Liver (tissue), 8 donors: ENCODE measurements at regions not wholly inside any gene's neighbourhood (a gene's known extent, or its start where the extent isn't known, plus 50 kb on each side); places are given as distances from the start of the nearest gene placed in this dataset.
"Not testable (repeated sequence)": the region's sequence is repeated elsewhere in the genome, so short reads cannot be mapped to it uniquely, and the experiment has no call there.

Experiments
- DNase-seq: peaks from one replicate; pipeline ENCODE4 v3.0.0-alpha.2; 2017; ENCODE audit warnings: low spot score
- H3K27ac ChIP-seq, 2 donors: one replicate each; pipeline ENCODE4 v1.7.0; 2013; ENCODE audit warnings: inconsistent platforms in 2 of 2, low read length in 2 of 2, control low read depth in 1 of 2, low read depth in 1 of 2, mild to moderate bottlenecking in 1 of 2
- H3K27me3 ChIP-seq, 4 donors: one replicate each; pipeline versions ENCODE4 v1.6.1 to v1.7.0; 2013; ENCODE audit warnings: low read length in 3 of 4, inconsistent platforms in 1 of 4, mild to moderate bottlenecking in 1 of 4, moderate library complexity in 1 of 4; ENCODE audit not compliant: control insufficient read depth in 4 of 4, insufficient read depth in 4 of 4
- H3K36me3 ChIP-seq, 4 donors: one replicate each; pipeline versions ENCODE4 v1.6.1 to v1.7.0; 2013; ENCODE audit warnings: low read length in 3 of 4, mild to moderate bottlenecking in 3 of 4, low read depth in 1 of 4, moderate library complexity in 1 of 4; ENCODE audit not compliant: control insufficient read depth in 4 of 4, insufficient read depth in 3 of 4
- H3K4me1 ChIP-seq, 4 donors: one replicate each; pipeline versions ENCODE4 v1.6.1 to v1.7.0; 2013; ENCODE audit warnings: low read length in 3 of 4, mild to moderate bottlenecking in 3 of 4, moderate library complexity in 1 of 4; ENCODE audit not compliant: control insufficient read depth in 4 of 4, insufficient read depth in 4 of 4
- H3K4me3 ChIP-seq, 3 donors: one replicate each; pipeline versions ENCODE4 v1.6.1 to v1.7.0; 2013; ENCODE audit warnings: low read length in 3 of 3, control low read depth in 1 of 3, low read depth in 1 of 3, mild to moderate bottlenecking in 1 of 3
- H3K9ac ChIP-seq, 2 donors: one replicate each; pipeline ENCODE4 v1.7.0; 2013; ENCODE audit warnings: low read length in 2 of 2, mild to moderate bottlenecking in 2 of 2, moderate library complexity in 2 of 2, control low read depth in 1 of 2, low read depth in 1 of 2
- H3K9me3 ChIP-seq, 4 donors: one replicate each; pipeline versions ENCODE4 v1.6.1 to v1.7.0; 2013; ENCODE audit warnings: low read length in 3 of 4; ENCODE audit not compliant: control insufficient read depth in 4 of 4
- EGR1 ChIP-seq, 2 donors: IDR thresholded peaks; 2 replicates each; pipeline ENCODE4 v1.6.1; 2016 to 2018; ENCODE audit warnings: antibody characterized with exemption in 2 of 2, low read depth in 2 of 2
- FOXA1 ChIP-seq: IDR thresholded peaks from 2 replicates; pipeline ENCODE4 v1.6.1; 2016; ENCODE audit warnings: antibody characterized with exemption
- FOXA2 ChIP-seq: IDR thresholded peaks from 2 replicates; pipeline ENCODE4 v1.6.1; 2016; ENCODE audit warnings: antibody characterized with exemption
- HNF4G ChIP-seq: IDR thresholded peaks from 2 replicates; pipeline ENCODE4 v1.6.1; 2016; ENCODE audit warnings: antibody characterized with exemption
- JUND ChIP-seq, 2 donors: IDR thresholded peaks; 2 replicates each; pipeline ENCODE4 v1.6.1; 2016; ENCODE audit warnings: antibody characterized with exemption in 2 of 2
- RAD21 ChIP-seq, 2 donors: IDR thresholded peaks; 2 replicates each; pipeline ENCODE4 v1.6.1; 2016; ENCODE audit warnings: antibody characterized with exemption in 2 of 2, mild to moderate bottlenecking in 2 of 2
- RXRA ChIP-seq, 2 donors: IDR thresholded peaks; 2 replicates each; pipeline ENCODE4 v1.6.1; 2017 to 2018; ENCODE audit warnings: antibody characterized with exemption in 2 of 2, mild to moderate bottlenecking in 1 of 2
- SP1 ChIP-seq: IDR thresholded peaks from 2 replicates; pipeline ENCODE4 v1.6.1; 2018; ENCODE audit warnings: antibody characterized with exemption, mild to moderate bottlenecking
- ZBTB33 ChIP-seq: IDR thresholded peaks from 2 replicates; pipeline ENCODE4 v1.6.1; 2016; ENCODE audit warnings: antibody characterized with exemption
- WGBS: extraction: QIAGEN DNeasy Blood & Tissue Kit; methylation state at CpG from one replicate; pipeline ENCODE4 v1.1.7; 2013; 5-methylcytosine and 5-hydroxymethylcytosine counted together
- TF ChIP-seq, protein P1 (sequence below): IDR thresholded peaks from 2 replicates; pipeline ENCODE4 v1.6.1; 2016; ENCODE audit warnings: antibody characterized with exemption, mild to moderate bottlenecking
- TF ChIP-seq, protein P2 (sequence below): IDR thresholded peaks from 2 replicates; pipeline ENCODE4 v1.6.1; 2016; ENCODE audit warnings: antibody characterized with exemption
- TF ChIP-seq, protein P3 (sequence below): fragments of 150-350 bp; IDR thresholded peaks from 2 replicates; pipeline ENCODE4 v1.5.1; 2017; ENCODE audit warnings: improper control_type of control experiment, low read depth, low read length; ENCODE audit not compliant: missing input control
- donor health status: healthy.
- donor health status: healthy.
- donor health status: healthy.
- donor health status: healthy.
- donor health status: healthy.

DNA sequence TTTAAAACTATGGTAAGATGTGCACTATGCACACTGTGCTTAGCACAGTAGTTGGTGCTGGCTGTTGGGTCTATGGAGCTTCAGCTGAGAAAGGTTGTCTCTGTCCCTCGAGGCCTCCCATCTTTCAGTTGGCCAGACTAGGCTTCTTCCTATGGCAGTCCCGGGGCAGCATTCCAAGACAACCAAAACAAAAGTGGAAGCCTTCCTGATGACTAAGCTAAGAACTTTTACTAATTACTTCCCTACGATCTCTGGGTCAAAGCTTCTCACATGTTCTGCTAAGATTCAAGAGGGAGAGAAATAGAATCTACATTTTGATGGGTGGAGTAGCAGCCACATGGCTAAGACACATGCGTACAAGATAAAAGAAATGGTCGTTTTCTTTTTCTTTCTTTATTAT, 342.8 kb downstream of the TUSC7 start (continued):
- TF ChIP-seq, protein P1, sequence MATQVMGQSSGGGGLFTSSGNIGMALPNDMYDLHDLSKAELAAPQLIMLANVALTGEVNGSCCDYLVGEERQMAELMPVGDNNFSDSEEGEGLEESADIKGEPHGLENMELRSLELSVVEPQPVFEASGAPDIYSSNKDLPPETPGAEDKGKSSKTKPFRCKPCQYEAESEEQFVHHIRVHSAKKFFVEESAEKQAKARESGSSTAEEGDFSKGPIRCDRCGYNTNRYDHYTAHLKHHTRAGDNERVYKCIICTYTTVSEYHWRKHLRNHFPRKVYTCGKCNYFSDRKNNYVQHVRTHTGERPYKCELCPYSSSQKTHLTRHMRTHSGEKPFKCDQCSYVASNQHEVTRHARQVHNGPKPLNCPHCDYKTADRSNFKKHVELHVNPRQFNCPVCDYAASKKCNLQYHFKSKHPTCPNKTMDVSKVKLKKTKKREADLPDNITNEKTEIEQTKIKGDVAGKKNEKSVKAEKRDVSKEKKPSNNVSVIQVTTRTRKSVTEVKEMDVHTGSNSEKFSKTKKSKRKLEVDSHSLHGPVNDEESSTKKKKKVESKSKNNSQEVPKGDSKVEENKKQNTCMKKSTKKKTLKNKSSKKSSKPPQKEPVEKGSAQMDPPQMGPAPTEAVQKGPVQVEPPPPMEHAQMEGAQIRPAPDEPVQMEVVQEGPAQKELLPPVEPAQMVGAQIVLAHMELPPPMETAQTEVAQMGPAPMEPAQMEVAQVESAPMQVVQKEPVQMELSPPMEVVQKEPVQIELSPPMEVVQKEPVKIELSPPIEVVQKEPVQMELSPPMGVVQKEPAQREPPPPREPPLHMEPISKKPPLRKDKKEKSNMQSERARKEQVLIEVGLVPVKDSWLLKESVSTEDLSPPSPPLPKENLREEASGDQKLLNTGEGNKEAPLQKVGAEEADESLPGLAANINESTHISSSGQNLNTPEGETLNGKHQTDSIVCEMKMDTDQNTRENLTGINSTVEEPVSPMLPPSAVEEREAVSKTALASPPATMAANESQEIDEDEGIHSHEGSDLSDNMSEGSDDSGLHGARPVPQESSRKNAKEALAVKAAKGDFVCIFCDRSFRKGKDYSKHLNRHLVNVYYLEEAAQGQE = no peak
- TF ChIP-seq RXRA (IDR thresholded peaks at IDR 0.05) = no peak
- no peak for TF ChIP-seq JUND (IDR thresholded peaks at IDR 0.05)
- TF ChIP-seq SP1 = no peak
- no peak for TF ChIP-seq HNF4G

DNA sequence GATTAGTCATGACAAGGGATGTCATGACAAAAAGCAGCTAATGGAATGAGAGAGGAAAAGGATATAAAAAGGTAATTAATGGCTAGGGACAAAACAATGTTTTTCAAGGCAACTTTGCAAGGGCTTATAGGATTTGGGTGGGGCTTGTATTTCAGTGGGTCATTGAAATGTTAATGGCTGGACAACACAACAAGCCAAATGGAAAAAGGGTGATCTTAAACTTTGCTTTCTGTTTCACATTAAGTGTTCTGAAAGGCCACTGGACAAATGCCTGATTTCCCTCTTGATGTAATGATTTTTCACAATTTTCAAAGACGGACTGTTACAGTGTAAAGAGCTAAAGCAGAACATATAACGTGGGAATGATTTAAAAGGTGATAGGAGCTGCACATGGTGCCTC, 345.0 kb downstream of the TUSC7 start:
- 56% methylated on average over 2 of the region's 2 CpGs for WGBS
- Histone ChIP-seq H3K9me3 (no peaks in the 10 kb centered on the region), H3K9ac (no peak overlapping the region), H3K27ac (no peak overlapping the region), H3K4me3 (no peak overlapping the region), H3K27me3 (no peaks in the 10 kb centered on the region), H3K4me1 (peaks cover 0 to 9% (median 4%) of the 10 kb centered on the region in 4 donors), H3K36me3 (no peaks in the 10 kb centered on the region)
- DNase-seq = no peak
- TF ChIP-seq FOXA1 = no peak
- TF ChIP-seq ZBTB33 = no peak
- TF ChIP-seq, protein P2, sequence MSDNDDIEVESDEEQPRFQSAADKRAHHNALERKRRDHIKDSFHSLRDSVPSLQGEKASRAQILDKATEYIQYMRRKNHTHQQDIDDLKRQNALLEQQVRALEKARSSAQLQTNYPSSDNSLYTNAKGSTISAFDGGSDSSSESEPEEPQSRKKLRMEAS = no peak

- not testable (repeated sequence) for H3K9me3 ChIP-seq, DNase-seq, H3K27ac ChIP-seq, H3K4me3 ChIP-seq, H3K27me3 ChIP-seq, H3K36me3 ChIP-seq, H3K9ac ChIP-seq
- peaks cover 0 to 13% (median 7%) of the 10 kb centered on the region in 4 donors for H3K4me1 ChIP-seq
- WGBS = 70% methylated on average over 5 of the region's 5 CpGs
Measured at GRCh38 chr3:117056946-117057345, 347.4 kb downstream of the TUSC7 start.

DNA sequence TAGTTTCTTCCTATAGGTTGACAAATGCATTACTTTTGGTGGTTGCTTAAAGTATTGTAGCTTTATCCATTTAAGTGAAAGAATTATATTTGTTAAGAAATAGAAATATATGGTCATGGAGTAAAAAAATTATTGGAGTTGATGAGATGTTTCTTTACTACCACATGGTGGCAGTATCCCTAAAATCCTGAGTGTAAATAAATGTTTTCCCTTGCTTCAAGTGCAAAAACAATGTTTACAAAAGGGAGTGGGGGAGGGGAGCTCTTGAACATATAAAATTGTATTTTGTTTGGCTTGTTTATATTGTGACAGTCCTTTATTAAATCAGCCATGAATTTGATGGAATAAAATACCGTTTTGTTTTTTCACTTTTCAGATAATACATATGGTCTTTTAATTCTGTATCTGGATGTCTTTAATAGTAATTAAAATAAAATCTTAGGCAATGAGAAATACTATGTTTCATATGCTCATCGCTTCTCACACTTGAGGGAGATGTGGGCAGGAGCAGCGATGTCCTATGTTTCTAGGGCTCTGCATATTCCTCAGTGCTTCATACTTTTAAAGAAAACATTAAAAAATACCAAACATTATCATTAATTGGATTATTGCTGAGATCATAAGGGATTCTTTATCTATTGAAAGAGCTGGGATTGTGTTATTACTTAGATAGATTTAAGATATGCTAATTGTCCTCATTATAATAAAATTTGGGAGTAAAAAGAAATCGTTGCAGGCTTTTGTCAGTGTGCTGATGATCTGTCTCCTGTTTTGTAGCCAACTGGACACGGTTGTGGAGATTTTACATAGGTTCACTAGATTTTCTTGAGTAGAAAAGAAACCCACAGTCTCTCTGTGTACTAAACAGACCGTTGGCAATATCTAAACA, 349.7 kb downstream of the TUSC7 start:
- Histone ChIP-seq H3K27ac (no peak overlapping the region), H3K9ac (peak overlapping the region in 1 of 2 donors; percentile 47), H3K9me3 (no peaks in the 10 kb centered on the region), H3K36me3 (no peaks in the 10 kb centered on the region), H3K4me3 (no peak overlapping the region), H3K27me3 (no peaks in the 10 kb centered on the region), H3K4me1 (peaks cover 0 to 13% (median 7%) of the 10 kb centered on the region in 4 donors)
- no peak for TF ChIP-seq EGR1 (IDR thresholded peaks at IDR 0.05; ENCODE audit: low read depth in 2 of 2)
- TF ChIP-seq SP1 = no peak
- peak; percentile 84 for TF ChIP-seq FOXA2
- TF ChIP-seq, protein P3, sequence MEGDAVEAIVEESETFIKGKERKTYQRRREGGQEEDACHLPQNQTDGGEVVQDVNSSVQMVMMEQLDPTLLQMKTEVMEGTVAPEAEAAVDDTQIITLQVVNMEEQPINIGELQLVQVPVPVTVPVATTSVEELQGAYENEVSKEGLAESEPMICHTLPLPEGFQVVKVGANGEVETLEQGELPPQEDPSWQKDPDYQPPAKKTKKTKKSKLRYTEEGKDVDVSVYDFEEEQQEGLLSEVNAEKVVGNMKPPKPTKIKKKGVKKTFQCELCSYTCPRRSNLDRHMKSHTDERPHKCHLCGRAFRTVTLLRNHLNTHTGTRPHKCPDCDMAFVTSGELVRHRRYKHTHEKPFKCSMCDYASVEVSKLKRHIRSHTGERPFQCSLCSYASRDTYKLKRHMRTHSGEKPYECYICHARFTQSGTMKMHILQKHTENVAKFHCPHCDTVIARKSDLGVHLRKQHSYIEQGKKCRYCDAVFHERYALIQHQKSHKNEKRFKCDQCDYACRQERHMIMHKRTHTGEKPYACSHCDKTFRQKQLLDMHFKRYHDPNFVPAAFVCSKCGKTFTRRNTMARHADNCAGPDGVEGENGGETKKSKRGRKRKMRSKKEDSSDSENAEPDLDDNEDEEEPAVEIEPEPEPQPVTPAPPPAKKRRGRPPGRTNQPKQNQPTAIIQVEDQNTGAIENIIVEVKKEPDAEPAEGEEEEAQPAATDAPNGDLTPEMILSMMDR = peak; percentile 56
- TF ChIP-seq JUND (IDR thresholded peaks at IDR 0.05) = no peak
- TF ChIP-seq RXRA (IDR thresholded peaks at IDR 0.05) = no peak
- peak; percentile 82 to 88 for TF ChIP-seq RAD21 (IDR thresholded peaks at IDR 0.05)
- TF ChIP-seq FOXA1 = peak; percentile 38
- no peak for DNase-seq
- WGBS = 35% methylated on average over 6 of the region's 6 CpGs
